G401.6 (cell line): ENCODE measurements at regions not wholly inside any gene's neighbourhood (a gene's known extent, or its start where the extent isn't known, plus 50 kb on each side); places are given as distances from the start of the nearest gene placed in this dataset.
"Not testable (repeated sequence)": the region's sequence is repeated elsewhere in the genome, so short reads cannot be mapped to it uniquely, and the experiment has no call there.

Experiments
- FAIRE-seq: peaks from 2 replicates; lab custom pipeline; 2012; peaks lifted over from hg19 to GRCh38; lab: Jason Lieb, UNC

DNA sequence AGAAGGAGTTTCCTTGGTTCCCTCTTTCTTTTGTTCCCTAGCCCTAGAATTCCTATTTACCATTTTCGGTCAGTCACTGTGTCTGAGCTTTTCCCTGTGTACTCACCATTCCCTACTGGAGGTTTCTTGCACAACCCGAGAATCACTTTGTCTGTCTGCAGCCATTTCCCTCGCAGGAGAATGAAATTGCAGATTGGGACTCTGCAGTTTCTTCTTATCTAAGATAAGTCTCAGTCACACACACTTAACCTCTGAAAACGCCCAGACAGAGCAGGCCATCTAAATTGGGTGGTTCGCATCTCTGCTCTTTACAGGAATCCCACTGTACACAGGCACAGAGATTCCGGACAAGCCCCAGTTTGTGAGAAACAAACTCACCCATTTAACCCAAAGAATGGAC, 58.6 kb upstream of the CNTNAP2 start:
- no peak for FAIRE-seq

DNA sequence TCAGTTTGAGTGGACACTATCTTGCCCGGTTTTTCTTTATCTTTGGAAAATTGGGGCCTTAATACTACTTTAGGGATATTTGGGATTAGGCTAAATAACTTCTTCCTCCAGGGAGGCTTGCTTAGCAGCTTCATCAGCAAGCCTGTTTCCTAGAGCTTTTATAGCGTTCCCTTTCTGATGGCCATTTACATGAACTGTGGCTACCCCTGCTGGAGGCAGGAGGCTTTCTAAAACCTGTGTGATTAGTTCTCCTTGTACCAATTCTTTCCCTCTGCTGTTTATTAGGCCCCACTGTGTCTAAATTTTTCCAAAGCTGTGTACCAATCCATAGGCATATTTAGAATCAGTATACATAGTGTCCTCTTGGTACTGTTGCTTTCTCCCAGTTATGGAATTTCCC, 61.7 kb upstream of the CNTNAP2 start:
- FAIRE-seq, result no peak

DNA sequence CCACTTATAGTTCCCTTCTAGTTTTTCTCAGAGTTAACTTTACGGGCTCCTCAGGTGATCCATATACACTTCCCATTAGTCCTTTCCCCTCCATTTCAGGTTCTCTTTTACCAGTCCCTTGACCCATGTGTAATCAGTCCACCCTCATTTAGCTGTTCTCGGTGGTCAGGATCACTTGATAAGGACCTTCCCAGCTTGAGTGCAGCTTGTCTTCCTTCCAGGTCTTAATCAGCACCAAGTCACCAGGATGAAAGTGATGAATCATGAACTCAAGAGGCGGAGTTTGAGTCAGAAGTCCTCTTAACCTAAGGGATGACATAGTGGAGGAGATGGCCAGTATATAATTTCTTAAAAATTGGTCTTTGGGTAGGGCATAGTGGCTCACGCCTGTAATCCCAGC, 63.1 kb upstream of the CNTNAP2 start:
- FAIRE-seq, result no peak

DNA sequence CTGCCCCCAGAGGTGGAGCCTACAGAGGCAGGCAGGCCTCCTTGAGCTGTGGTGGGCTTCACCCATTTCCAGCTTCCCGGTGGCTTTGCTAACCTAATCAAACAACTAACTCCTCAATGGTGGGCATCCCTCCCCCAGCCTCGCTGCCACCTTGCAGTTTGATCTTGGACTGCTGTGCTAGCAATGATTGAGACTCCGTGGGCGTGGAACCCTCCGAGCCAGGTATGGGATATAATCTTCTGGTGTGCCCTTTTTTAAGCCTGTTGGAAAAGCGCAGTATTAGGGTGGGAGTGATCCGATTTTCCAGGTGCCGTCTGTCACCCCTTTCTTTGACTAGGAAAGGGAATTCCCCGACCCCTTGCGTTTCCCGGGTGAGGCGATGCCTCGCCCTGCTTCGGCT, 73.3 kb upstream of the CNTNAP2 start:
- FAIRE-seq, result not testable (repeated sequence)

DNA sequence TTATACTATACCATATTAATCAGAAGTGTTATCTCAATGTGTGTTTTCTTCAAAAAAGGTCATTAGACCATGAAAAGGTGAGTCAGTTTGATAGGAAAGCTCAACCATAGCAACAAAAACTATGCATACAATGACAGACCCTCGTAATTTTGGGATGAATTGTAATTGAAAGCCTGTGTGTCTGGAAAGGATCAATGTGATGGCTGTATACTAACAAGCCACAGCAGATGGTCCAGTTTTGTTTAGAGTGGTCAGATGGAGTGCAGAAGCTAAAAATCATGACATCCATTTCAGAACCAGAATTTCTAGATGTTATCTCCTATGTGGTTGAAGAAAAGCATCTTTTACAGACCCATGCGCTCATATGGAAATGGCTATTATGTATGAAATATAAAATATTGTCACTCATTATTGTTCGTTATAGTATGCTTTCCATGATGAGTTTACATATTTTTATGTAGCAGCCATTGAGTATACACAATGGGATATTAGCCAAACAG, 88.3 kb upstream of the CNTNAP2 start:
- FAIRE-seq, result no peak

DNA sequence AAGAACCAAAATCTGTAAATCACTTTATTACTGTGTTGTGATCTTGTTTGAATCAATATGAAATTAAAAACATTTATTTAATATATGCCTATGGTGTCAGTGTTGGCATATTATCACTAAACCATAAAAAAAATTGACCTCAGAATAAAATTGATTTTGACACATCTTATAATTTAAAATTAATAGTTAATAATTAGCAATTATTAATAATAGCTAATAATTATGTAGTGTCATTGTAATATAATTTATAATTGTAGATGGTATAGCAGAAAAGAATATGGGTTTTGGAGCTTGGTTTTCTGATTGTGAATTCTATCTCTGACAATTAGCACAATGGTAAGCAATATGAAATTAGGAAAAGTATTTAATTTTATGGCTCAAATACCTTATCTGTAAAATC, 89.4 kb upstream of the CNTNAP2 start:
- peak; percentile 51 for FAIRE-seq

DNA sequence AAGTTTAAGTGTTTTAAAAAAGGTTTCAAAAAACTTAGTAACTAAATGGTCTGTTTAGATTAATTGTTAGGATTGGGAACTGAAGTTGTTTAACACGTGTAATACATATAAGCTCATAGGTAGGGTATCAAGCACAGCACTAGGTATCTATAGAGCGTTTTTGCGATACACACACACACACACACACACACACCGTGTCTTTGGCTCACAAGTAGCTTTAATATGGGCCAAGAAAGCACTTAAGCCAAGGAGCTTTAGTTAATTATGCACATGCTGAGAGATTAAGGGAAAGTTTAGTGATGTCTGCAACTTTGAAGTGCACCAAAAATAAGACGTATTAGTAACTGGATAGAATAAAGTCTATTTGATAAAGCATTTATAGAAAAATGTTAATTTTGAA, 93.8 kb upstream of the CNTNAP2 start:
- FAIRE-seq, result no peak

DNA sequence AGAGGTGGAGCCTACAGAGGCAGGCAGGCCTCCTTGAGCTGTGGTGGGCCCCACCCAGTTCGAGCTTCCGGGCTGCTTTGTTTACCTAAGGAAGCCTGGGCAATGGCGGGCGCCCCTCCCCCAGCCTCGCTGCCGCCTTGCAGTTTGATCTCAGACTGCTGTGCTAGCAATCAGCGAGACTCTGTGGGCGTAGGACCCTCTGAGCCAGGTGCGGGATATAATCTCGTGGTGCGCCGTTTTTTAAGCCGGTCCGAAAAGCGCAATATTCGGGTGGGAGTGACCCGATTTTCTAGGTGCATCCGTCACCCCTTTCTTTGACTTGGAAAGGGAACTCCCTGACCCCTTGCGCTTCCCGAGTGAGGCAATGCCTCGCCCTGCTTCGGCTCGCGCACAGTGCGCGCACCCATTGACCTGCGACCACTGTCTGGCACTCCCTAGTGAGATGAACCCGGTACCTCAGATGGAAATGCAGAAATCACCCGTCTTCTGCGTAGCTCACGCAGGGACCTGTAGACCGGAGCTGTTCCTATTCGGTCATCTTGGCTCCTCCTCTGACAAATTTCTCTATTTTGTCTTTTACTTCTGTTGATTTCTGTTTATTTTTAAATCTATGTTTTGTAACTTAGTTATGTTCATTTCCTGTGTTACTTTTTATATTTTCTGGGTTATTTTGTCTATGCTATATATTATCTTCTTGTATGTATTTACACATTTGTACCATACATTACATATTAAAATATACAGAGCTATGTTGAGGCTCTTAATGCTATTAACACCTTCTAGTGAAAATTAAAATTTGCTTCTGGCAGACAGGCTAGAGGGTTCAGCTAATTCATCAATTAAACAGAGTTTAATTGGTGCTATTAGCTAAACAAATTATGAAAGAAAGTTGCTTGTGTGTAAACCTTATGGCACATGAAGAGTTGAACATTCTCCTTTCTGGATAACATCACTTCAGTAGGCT, 97.3 kb upstream of the CNTNAP2 start:
- not testable (repeated sequence) for FAIRE-seq

DNA sequence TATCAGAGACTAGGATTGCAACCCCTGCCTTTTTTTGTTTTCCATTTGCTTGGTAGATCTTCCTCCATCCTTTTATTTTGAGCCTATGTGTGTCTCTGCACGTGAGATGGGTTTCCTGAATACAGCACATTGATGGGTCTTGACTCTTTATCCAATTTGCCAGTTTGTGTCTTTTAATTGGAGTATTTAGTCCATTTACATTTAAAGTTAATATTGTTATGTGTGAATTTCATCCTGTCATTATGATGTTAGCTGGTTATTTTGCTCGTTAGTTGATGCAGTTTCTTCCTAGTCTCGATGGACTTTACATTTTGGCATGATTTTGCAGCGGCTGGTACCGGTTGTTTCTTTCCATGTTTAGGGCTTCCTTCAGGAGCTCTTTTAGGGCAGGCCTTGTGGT, 99.2 kb upstream of the CNTNAP2 start:
- FAIRE-seq, result not testable (repeated sequence)

DNA sequence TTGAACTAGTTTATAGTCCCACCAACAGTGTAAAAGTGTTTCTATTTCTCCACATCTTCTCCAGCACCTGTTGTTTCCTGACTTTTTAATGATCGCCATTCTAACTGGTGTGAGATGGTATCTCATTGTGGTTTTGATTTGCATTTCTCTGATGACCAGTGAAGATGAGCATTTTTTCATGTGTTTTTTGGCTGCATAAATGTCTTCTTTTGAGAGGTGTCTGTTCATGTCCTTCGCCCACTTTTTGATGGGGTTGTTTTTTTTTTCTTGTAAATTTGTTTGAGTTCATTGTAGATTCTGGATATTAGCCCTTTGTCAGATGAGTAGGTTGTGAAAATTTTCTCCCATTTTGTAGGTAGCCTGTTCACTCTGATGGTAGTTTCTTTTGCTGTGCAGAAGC, 102.4 kb upstream of the CNTNAP2 start:
- not testable (repeated sequence) for FAIRE-seq

DNA sequence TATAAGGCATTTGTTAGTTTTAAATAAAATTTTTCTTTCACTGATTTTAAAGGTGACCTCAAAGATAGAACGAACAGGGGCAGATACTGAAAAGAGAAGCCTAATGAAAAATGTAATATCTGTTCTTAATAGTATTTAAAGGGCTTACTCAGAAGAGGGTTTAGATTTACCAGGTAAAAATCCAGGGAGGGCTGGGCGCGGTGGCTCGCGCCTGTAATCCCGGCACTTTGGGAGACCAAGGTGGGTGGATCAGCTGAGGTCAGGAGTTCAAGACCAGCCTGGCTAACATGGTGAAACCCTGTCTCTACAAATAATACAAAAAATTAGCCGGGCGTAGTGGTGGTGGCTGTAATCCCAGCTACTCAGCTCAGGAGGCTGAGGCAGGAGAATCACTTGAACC, 108.3 kb upstream of the CNTNAP2 start:
- FAIRE-seq, result no peak

DNA sequence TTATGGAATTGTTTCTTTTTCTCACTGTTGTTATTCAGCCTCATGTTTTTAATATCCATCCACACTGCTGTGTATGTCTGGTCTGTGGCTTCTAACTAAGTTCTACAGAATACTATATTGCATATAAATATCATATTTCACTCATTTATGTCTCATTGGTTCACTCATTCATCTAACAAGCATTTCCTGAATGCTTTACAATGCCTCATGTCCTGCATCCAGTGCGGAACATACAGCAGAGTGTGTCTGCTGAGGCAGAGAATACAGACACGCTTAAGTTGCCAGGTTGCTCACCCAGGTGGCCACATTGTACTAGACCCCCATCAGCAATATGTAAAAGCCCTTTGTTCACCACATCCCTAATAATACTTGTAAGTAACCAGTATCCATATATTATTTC, 111.8 kb upstream of the CNTNAP2 start:
- no peak for FAIRE-seq

DNA sequence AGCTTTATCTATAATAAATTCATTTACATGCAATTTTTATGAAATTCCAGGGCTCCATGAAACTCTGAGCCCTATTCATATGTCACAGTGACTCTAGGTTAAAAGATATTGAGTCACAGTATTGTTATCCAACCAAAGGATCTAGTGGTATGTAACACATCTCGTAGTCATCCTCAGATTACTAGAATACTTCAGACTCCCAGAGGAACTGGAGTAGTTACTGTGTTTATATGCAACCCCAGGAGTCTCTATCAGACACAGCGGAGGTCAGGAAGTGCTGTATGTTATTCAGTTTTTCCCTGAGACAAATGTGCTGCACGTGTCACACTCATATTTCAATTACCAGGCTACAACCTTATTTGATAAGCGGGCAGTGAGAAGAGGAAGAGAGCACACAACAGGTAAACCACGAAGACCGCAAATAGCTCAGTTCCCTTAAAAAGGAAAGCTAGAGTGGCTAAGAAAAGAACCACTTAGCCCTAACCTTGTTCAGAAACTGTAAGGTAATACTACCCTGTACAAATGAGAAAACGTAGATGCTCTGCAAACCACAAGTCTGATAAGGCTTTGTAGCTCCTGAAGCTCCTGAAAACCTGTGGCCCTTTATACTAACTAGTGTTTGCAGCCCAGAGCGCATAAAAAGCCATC, 114.0 kb upstream of the CNTNAP2 start:
- FAIRE-seq, result no peak

DNA sequence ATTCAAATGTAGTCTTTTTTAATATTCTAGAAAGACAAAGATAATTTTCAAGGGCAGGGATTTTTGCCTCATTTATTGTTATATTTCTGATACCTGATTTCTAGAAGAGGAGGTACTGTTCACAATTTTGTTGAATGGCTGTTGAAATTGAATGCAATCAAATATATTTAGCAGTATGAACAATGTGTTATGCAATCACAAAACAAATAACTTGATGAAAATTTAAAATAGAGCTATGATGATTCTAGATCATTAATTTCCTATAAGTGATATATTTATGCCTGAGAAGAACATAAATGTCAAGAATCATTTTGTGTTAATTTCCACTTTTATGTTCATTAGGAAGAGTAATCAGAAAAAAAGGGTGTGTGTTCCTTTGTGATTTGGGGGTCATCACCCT, 114.6 kb upstream of the CNTNAP2 start:
- FAIRE-seq, result no peak

DNA sequence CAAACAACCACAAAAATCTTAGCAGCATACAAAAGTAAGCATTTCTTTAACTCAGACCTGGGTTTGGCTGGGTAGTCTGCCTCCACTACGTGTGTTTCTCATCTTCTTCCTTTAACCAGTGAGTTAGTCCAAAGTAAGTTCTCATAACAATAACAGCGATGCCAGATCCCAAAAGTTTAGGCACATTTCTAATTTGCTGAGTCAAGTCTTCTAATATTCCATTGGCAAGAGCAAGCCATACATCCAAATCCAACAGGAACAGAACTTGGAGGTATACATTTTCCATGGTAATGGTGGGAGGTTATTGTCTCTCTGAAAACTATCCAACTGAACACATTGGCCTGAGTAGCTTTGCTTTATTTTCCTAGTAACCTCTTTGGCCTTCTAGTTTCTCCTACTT, 115.7 kb upstream of the CNTNAP2 start:
- no peak for FAIRE-seq

DNA sequence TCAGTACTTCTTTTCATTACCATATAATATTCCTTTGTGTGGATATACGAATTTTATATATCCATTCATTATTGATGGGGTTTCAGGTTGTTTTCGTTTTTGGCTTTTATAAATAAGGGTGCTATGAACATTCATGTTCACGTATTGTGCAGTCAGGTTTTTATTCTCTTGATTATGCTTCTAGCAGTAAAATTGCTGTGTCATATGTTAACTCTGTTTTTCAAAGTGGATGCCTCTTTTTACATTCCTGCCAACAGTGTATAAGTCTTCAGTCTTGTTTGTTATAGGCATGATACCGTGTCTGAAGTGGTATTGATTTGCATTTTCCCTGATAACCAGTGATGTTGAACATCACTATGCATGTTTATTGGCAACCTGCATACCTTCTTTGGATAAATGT, 127.1 kb upstream of the CNTNAP2 start:
- FAIRE-seq, result no peak

DNA sequence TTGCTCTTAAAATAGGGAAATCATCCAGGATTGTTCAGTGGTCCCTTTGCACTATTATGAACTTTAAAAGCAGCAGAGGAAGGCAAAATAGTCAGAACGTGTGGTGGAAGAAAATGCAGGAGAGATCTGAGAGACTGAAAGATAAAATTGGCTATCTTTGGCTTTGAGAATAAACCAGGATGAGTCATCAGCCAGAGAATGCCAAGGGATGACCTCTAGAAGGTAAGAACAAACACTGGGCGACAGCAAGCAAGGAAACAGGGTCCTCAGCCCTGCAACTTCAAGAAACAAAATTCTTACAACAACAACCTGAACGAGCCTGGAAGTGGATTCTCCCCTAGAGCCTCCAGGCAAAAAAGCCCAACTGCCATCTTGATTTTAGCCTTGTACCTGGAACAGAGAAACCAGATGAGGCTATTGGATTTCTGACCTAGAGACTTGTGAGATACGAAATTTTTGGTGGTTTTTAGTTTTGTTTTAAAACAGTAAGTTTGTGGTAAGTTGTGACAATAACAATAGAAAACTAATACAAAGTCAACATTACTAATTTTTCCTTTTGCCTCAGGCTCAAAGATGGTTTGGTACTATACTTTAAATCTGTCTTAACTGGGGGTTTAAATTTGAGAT, 130.2 kb upstream of the CNTNAP2 start:
- no peak for FAIRE-seq

DNA sequence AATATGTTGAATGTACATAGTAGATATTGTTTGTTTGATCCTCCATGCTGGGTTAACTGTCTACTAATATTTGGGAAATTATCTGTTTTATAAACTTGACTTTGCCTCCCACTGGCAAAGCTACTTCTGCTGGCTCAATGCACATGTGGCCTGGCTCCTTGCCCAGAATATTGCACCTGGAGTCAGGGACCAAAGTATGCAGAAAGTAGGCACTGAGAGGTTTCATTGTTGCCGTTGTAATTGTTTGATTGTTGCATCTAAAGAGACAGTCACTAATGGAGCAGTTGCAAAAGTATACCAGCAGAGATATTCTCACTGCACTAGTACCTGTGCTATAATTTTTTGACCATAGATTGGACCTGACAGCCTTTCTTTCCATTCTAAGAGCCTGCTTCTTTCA, 137.8 kb upstream of the CNTNAP2 start:
- no peak for FAIRE-seq

DNA sequence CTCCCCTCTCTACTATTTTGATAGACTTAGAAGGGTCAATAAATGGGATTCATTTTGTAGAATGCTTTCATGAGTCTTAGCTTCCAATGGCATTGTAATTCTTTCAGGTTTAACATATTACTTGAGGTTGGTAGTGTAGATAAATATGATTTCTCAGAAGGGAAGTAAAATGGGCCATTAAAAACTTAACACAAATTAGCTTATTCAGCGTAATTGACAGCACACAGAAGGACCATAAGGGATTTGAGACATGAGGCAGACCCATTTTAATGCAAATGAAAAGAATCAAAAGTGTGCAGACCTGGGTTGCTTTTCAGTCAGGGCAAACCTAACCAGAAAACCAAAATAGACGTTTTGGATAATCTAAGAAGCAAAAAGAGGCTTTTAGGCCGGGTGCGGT, 156.6 kb upstream of the CNTNAP2 start:
- no peak for FAIRE-seq

DNA sequence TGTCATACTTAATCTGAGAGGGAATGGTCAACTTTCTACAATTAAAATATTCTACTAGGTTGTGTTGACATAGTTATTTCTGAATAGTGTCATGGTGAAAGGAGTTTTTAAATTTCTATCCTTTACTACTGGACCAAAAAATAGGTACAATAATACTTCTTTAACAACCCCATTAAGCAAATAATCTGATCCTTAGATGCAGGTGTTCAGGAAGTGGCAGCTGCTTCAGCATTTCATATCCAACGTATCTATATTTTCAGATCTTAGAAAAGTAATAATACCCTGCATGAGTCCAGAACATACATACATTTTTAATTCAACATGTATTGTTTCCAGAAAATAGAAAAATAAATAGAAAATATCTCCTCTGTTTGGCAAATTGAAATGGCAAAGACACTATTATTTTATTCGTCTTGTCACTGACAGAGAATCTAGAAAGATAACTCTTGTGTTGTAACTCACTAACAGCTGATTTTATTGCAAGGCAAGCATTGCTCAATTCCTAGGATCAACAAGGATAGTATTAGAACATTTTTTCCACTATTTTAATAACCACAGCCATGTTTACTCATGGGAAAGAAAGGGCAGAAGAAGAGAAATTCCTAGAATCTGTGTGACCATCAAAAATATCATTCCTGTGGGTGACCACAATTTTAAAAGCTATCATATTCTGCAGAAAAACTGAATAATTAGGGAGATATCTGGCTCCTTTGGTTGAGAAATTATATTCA, 159.3 kb upstream of the CNTNAP2 start:
- FAIRE-seq, result no peak

DNA sequence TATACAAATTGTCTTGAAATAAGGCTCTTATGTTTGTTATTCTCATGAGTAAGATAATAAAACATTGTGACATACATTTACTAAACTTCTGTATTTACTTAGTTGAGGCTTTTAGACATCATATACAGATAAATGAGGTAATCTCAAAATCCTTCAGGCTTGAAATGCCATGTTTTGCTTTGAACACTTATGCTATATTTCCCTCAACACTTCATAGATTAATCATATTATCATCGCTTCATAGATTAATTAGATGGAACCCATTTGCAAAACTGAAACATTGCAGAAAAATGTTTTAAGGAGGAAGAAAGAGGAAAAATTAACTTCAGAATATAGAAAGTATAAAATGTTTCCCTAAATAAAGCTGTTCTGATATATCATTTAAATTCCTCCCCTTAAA, 165.0 kb upstream of the CNTNAP2 start:
- no peak for FAIRE-seq

DNA sequence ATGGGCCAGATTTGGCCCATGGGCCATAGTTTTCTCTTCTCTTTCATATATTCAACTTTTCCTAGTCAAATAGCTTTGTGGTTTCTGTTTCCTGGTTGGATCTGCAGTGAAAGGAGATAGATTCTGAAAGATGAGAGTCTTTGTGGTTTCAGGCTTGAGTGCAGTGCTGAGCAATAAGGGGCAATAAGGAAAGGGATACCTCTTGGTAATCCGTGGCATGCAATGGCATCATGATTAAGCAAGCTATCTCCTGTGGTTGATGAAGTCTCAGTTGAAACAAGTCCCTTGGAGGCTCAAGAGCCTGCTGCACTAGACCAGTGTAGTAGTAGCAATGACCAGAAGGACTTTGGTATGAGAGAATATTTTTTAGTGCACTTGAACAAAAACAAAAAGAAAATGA, 187.7 kb upstream of the CNTNAP2 start:
- no peak for FAIRE-seq
